Kidney epithelial cell (primary cell): ENCODE measurements at regions not wholly inside any gene's neighbourhood (a gene's known extent, or its start where the extent isn't known, plus 50 kb on each side); places are given as distances from the start of the nearest gene placed in this dataset.

Source experiments
- DNase-seq: peaks from one replicate; pipeline ENCODE4 v3.0.0-alpha.2; 2010; ENCODE audit warnings: low read depth
- H3K27me3 ChIP-seq: 2 replicates; pipeline ENCODE4 v1.6.0; 2011; ENCODE audit warnings: low read length; ENCODE audit not compliant: control insufficient read depth, insufficient read depth
- H3K36me3 ChIP-seq: 2 replicates; pipeline ENCODE4 v1.5.1; 2011; ENCODE audit warnings: low read length; ENCODE audit not compliant: control insufficient read depth, insufficient read depth
- H3K4me3 ChIP-seq: 2 replicates; pipeline ENCODE4 v1.5.1; 2011; ENCODE audit warnings: low read depth, mild to moderate bottlenecking, control low read depth, low read length
- CTCF ChIP-seq: IDR thresholded peaks from 2 replicates; pipeline ENCODE4 v1.5.1; 2011; ENCODE audit warnings: mild to moderate bottlenecking, moderate library complexity, low read length, control low read depth, inconsistent platforms; ENCODE audit not compliant: insufficient read depth, poor library complexity, severe bottlenecking

- TF ChIP-seq CTCF = no peak
- Histone ChIP-seq H3K4me3 (no peak overlapping the region), H3K36me3 (no peaks in the 10 kb centered on the region), H3K27me3 (peaks cover 29% of the 10 kb centered on the region)
- no peak for DNase-seq
Measured at GRCh38 chr7:1341361-1342089, 108.9 kb downstream of the UNCX start.

GRCh38 chr7:1342090-1342640, 109.5 kb downstream of the UNCX start:
- TF ChIP-seq CTCF = no peak

GRCh38 chr7:1343551-1343950, 110.9 kb downstream of the UNCX start:
- no peak for TF ChIP-seq CTCF
- Histone ChIP-seq H3K4me3 (no peak overlapping the region), H3K27me3 (peaks cover 45% of the 10 kb centered on the region), H3K36me3 (no peaks in the 10 kb centered on the region)
- DNase-seq = no peak

More at GRCh38 chr7:1342090-1342640, 109.5 kb downstream of the UNCX start:
- H3K27me3 ChIP-seq = peaks cover 33% of the 10 kb centered on the region
- no peak for DNase-seq
- H3K36me3 ChIP-seq = no peaks in the 10 kb centered on the region
- no peak overlapping the region for H3K4me3 ChIP-seq

GRCh38 chr7:1344421-1344820, 111.7 kb downstream of the UNCX start:
- no peak for TF ChIP-seq CTCF

GRCh38 chr7:1344981-1345701, 112.5 kb downstream of the UNCX start:
- DNase-seq = no peak
- no peaks in the 10 kb centered on the region for H3K36me3 ChIP-seq
- peaks cover 51% of the 10 kb centered on the region for H3K27me3 ChIP-seq
- H3K4me3 ChIP-seq = no peak overlapping the region
- TF ChIP-seq CTCF = no peak

More at GRCh38 chr7:1344421-1344820, 111.7 kb downstream of the UNCX start:
- H3K4me3 ChIP-seq = no peak overlapping the region
- DNase-seq = no peak
- peaks cover 53% of the 10 kb centered on the region for H3K27me3 ChIP-seq
- H3K36me3 ChIP-seq = no peaks in the 10 kb centered on the region
